Neural cell (in vitro differentiated cells): ENCODE measurements at regions not wholly inside any gene's neighbourhood (a gene's known extent, or its start where the extent isn't known, plus 50 kb on each side); places are given as distances from the start of the nearest gene placed in this dataset.

ENCODE experiments used
- CTCF ChIP-seq: fragments of 450-650 bp; IDR thresholded peaks from 2 replicates; pipeline ENCODE4 v1.5.1; 2014; ENCODE audit warnings: antibody characterized with exemption, mild to moderate bottlenecking, moderate library complexity; ENCODE audit not compliant: poor library complexity, severe bottlenecking
- EP300 ChIP-seq: fragments of 450-650 bp; conservative IDR thresholded peaks from 2 replicates; pipeline ENCODE4 v1.6.1; 2014; ENCODE audit warnings: antibody characterized with exemption, mild to moderate bottlenecking, moderate library complexity; ENCODE audit not compliant: poor library complexity, severe bottlenecking
- EZH2 ChIP-seq: fragments of 200-600, 300-800 bp; shearing (Covaris generic), sonication (generic); IDR thresholded peaks from 2 replicates; pipeline ENCODE4 v1.6.1; 2014; ENCODE audit warnings: antibody characterized with exemption, low read length, borderline replicate concordance, mild to moderate bottlenecking; ENCODE audit not compliant: insufficient read depth, poor library complexity, severe bottlenecking
- MXI1 ChIP-seq: fragments of 450-650 bp; conservative IDR thresholded peaks from 2 replicates; pipeline ENCODE4 v1.6.1; 2014; ENCODE audit warnings: antibody characterized with exemption, mild to moderate bottlenecking; ENCODE audit not compliant: poor library complexity, severe bottlenecking
- POLR2AphosphoS5 ChIP-seq: IDR thresholded peaks from 2 replicates; pipeline ENCODE4 v1.6.1; 2012
- RAD21 ChIP-seq: fragments of 450-650 bp; conservative IDR thresholded peaks from 2 replicates; pipeline ENCODE4 v1.6.1; 2014; ENCODE audit warnings: antibody characterized with exemption, mild to moderate bottlenecking, moderate library complexity
- REST ChIP-seq: IDR thresholded peaks from 2 replicates; pipeline ENCODE4 v1.6.1; 2012; ENCODE audit warnings: borderline replicate concordance
- TAF1 ChIP-seq: IDR thresholded peaks from 2 replicates; pipeline ENCODE4 v1.6.1; 2012; ENCODE audit warnings: low read depth

- no peak for TF ChIP-seq EZH2
- no peak for TF ChIP-seq CTCF
- no peak for TF ChIP-seq REST
- no peak for TF ChIP-seq TAF1
- no peak for TF ChIP-seq RAD21
- no peak for TF ChIP-seq POLR2AphosphoS5
- no peak for TF ChIP-seq MXI1
- no peak for TF ChIP-seq EP300
These were observed 956.1 kb upstream of the PCDH20 start for GRCh38 chr13:62371737-62372136.
